IPS-20b (cell line): ENCODE measurements at regions not wholly inside any gene's neighbourhood (a gene's known extent, or its start where the extent isn't known, plus 50 kb on each side); places are given as distances from the start of the nearest gene placed in this dataset.

Experiments used
- H3K27ac ChIP-seq: one replicate; pipeline ENCODE4 v1.5.1; 2013; ENCODE audit warnings: low read length
- H3K27me3 ChIP-seq: 2 replicates; pipeline ENCODE4 v1.6.1; 2013; ENCODE audit warnings: mild to moderate bottlenecking, low read length, inconsistent platforms; ENCODE audit not compliant: insufficient read depth
- H3K36me3 ChIP-seq: 2 replicates; pipeline ENCODE4 v1.6.1; 2013; ENCODE audit warnings: low read depth, mild to moderate bottlenecking, inconsistent platforms, low read length, moderate library complexity; ENCODE audit not compliant: insufficient read depth
- H3K4me1 ChIP-seq: 2 replicates; pipeline ENCODE4 v1.6.1; 2013; ENCODE audit warnings: mild to moderate bottlenecking, control low read depth, inconsistent platforms, low read length, moderate library complexity; ENCODE audit not compliant: insufficient read depth
- H3K4me3 ChIP-seq: 2 replicates; pipeline ENCODE4 v1.5.1; 2013; ENCODE audit warnings: mild to moderate bottlenecking, low read length, inconsistent platforms
- H3K9ac ChIP-seq: 2 replicates; pipeline ENCODE4 v1.6.1; 2013; ENCODE audit warnings: low read depth, mild to moderate bottlenecking, inconsistent platforms, low read length, moderate library complexity
- H3K9me3 ChIP-seq: 2 replicates; pipeline ENCODE4 v1.6.1; 2013; ENCODE audit warnings: mild to moderate bottlenecking, low read depth, low read length, inconsistent platforms; ENCODE audit not compliant: insufficient read depth

DNA sequence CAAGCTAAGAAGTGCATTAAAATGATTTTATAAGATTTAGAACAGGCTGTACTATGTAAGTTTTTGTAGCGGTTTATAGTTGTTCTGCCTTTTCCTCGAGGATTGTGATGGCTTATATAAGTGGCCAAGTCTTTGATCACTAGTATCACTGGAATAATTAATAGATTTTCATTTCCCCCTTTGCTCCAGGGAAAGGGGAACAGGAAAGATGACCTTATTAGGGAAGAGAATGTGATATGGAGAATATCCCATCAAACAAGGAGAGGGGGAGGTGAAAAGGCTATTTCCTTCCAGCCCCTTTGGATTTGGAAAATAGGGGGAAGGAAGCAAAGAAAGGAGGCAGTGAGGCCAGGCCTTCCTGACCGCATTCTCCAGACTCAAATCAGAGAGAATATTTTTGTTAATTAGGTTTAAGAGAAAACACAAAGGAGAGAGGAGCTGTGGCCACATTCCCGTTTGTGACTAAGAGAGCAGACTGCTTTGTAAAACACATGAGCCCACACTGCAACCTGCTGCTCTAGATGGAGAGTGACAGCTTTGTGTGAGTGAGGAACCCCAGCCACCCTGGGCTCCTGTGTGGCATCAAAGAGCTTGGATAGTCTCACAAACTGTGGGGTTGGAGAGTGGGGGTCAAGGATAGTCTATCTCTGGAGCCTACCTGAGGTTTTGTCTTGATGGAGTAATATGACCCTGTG is 359.5 kb downstream of the DTWD2 start:
- Histone ChIP-seq H3K27me3 (no peaks in the 10 kb centered on the region), H3K4me3 (no peak overlapping the region), H3K9ac (no peak overlapping the region), H3K27ac (peak overlapping the region; percentile 16), H3K4me1 (peaks cover 9% of the 10 kb centered on the region; the same call in 1 of the 2 replicates), H3K9me3 (no peaks in the 10 kb centered on the region), H3K36me3 (no peaks in the 10 kb centered on the region)

DNA sequence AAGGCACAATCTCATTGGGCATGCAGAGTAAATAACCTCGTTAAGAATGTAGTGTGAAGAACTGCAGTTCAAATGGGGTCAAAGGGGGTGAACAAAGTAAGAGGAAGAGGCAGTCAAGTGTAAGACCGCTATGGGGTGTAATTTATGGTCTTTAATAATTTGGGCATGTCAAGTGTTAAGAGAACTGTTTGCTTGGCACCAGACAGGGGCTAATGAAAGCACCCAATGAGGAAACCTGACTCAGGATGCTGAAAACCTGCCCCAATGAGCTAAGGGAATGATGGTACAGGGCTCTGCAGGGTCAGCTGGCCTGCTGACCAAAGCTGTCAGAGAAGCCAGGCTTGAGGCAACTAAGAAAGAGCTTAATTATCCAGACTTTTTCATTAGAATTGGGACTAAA is 368.1 kb downstream of the DTWD2 start:
- H3K27me3 ChIP-seq: no peaks in the 10 kb centered on the region
- H3K9me3 ChIP-seq: no peaks in the 10 kb centered on the region
- H3K36me3 ChIP-seq: no peaks in the 10 kb centered on the region
- H3K4me1 ChIP-seq: no peaks in the 10 kb centered on the region
- no peak overlapping the region for H3K4me3 ChIP-seq
- H3K9ac ChIP-seq: no peak overlapping the region
- H3K27ac ChIP-seq: no peak overlapping the region

DNA sequence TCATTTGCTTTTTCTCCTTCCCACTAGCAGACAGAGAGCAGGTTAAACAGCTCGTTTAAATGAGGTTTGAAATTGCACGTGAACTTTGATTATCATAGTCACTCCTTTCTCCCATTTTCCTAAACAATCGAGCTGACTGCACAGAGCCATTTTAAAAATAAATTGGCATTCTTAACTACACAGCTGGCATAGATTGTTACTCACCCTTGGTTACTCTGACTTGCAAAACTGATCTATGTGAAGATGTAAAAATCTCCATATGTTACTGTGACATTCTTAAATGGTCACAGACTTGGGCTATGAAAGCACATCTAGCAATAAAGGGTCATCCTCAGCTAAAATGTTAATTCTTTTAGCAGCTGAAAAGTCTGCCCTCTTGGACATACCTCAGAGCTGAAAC is 368.5 kb downstream of the DTWD2 start:
- Histone ChIP-seq H3K27ac (no peak overlapping the region), H3K9ac (no peak overlapping the region), H3K4me3 (no peak overlapping the region), H3K9me3 (no peaks in the 10 kb centered on the region), H3K27me3 (no peaks in the 10 kb centered on the region), H3K4me1 (no peaks in the 10 kb centered on the region), H3K36me3 (no peaks in the 10 kb centered on the region)

DNA sequence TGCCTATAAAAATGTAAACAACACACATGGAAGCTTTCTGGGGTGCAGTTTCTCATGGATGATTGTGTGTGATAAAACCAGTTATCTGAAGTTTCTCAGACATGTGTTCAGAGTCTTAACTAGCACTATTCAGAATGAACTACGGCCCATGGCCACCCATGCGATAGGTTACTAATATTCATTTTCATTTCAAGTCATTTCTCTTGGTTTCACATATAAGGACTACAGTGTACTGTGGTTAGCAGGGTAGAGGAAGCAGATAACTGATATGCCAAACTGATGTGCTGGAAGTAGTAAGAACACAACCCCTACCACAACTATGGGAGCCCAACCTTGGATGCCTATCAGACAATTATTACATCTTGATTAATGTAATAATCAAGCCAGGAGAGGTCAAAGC is 372.1 kb downstream of the DTWD2 start:
- H3K27me3 ChIP-seq: no peaks in the 10 kb centered on the region
- H3K36me3 ChIP-seq: no peaks in the 10 kb centered on the region
- no peaks in the 10 kb centered on the region for H3K9me3 ChIP-seq
- H3K9ac ChIP-seq: no peak overlapping the region
- no peak overlapping the region for H3K4me3 ChIP-seq
- H3K4me1 ChIP-seq: no peaks in the 10 kb centered on the region
- no peak overlapping the region for H3K27ac ChIP-seq

DNA sequence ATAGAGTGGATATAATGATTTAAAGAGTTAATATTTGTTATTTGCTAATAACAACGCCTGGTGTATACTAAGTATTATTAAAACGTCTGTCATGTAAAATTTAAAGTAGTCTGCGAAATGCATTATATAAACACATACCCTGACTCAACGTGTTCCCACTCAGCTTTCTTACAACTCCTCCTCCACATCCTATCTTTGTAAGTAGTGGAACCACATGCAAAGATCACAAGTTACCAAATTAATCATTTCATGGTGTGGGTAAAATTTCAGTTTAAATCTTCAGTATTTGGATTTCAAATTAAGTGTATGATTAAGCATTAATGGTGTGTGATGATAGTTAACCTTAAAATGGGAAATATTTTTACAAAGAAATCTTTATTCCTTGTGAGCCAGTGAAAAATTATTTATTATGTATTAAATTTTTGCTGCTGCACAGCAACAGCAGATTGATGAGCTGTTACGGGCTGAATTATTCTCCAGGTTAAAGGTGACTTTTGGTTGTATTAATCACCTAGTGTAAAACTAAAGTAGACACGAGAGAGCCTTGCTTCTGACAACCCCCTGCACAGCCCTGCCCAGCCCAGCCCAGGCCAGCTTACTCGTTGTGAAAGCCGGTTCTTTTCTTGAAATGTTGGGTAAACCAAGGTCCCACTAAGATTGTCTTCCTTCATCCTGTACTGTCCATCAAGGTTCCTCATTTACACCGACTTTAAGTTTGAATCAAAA is 373.5 kb downstream of the DTWD2 start:
- no peaks in the 10 kb centered on the region for H3K36me3 ChIP-seq
- no peaks in the 10 kb centered on the region for H3K9me3 ChIP-seq
- no peaks in the 10 kb centered on the region for H3K27me3 ChIP-seq
- H3K4me3 ChIP-seq: no peak overlapping the region
- H3K27ac ChIP-seq: no peak overlapping the region
- no peaks in the 10 kb centered on the region for H3K4me1 ChIP-seq
- no peak overlapping the region for H3K9ac ChIP-seq

DNA sequence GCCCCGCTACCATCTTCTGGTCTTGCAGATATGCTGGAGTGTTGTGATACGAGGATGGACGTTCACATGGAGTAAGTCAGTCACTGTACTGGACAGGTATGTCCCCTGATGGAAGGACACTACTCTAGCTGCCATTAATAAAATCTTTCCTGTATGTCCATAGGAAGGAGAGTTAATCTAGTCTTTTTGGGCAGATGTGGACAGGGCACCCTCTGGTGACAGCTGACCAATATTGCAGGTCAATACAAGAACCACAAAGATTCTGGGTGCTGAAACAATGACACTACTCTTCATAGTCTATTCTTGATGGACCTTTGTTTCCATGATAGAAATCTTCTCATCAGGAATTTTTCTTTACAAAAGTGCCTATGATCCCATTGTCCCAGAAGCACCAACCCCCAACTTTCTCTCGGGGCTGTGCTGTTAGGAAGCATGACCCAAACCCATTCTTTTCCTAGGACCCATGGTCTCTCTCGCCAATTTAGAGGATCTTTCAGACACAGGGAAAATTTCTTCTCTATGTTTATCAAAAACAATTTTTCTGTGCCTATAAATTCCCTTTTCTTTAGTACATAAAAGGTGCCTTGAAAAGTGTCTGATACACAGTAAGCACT is 376.9 kb downstream of the DTWD2 start:
- Histone ChIP-seq H3K27me3 (no peaks in the 10 kb centered on the region), H3K9me3 (no peaks in the 10 kb centered on the region), H3K9ac (no peak overlapping the region), H3K4me1 (no peaks in the 10 kb centered on the region), H3K27ac (no peak overlapping the region), H3K4me3 (no peak overlapping the region), H3K36me3 (no peaks in the 10 kb centered on the region)

DNA sequence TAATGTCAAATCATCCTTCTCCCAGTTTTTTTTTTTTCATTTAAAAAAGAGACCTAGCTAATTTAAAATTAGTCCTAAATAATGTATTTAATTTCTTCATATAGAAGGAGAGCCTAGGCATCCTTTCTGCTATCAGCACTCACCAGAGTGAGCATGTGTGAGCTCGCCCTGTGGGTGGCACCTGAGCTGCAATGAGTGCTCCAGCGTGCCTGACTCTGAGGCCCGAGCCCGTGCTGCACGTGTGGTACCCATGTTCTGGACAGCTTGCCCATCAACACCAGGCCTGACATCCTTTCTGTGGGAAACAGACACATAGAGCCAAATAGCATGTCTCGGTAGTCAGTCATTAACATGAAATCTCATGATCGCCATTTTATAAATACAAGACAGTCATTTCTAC is 381.4 kb downstream of the DTWD2 start:
- H3K4me1 ChIP-seq: no peaks in the 10 kb centered on the region
- H3K4me3 ChIP-seq: no peak overlapping the region
- H3K9ac ChIP-seq: no peak overlapping the region
- H3K9me3 ChIP-seq: no peaks in the 10 kb centered on the region
- H3K27me3 ChIP-seq: no peaks in the 10 kb centered on the region
- H3K36me3 ChIP-seq: no peaks in the 10 kb centered on the region
- no peak overlapping the region for H3K27ac ChIP-seq

DNA sequence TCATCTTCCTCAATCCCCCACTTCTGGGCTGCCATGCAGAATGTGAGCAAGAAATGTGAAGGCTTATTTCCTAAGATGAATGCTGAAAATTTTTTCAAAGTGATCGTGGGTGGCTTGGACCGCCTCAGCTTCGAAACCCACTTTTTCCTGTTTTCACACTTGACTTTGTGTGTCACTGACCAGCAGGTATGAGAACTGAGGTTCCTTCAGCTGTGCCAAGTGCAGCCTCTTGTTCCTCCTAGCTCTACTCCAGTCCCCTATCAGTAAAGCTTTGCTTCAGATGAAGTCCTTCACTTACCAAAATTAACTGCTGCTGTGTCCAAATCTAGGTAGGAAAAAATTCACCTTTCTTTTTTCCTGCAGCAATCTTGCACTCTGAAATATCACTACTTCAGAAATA is 382.6 kb downstream of the DTWD2 start:
- Histone ChIP-seq H3K27me3 (no peaks in the 10 kb centered on the region), H3K27ac (no peak overlapping the region), H3K9me3 (no peaks in the 10 kb centered on the region)

DNA sequence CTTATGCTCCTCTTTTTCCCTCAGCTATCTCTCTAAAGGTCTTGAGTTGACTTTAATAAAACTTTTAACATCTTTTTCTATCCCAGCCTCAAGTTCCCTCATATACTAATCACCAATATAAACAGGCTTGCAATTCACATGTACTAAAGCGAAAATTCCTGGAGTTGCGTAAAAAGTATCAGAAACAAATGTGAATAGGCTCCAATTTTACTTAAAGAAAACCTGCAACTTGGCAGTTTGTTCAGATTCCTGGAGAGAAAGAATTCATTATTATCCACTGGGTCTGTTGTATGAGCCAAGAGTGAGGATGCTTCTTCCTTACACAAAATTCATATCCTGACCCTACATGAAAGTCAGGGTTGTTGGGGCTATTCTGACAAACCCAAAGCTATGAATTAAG is 384.2 kb downstream of the DTWD2 start:
- Histone ChIP-seq H3K9ac (no peak overlapping the region), H3K9me3 (no peaks in the 10 kb centered on the region), H3K4me1 (no peaks in the 10 kb centered on the region)

More for the DNA sequence above, 382.6 kb downstream of the DTWD2 start:
- no peak overlapping the region for H3K4me3 ChIP-seq
- H3K36me3 ChIP-seq: no peaks in the 10 kb centered on the region
- no peak overlapping the region for H3K9ac ChIP-seq
- no peaks in the 10 kb centered on the region for H3K4me1 ChIP-seq

DNA sequence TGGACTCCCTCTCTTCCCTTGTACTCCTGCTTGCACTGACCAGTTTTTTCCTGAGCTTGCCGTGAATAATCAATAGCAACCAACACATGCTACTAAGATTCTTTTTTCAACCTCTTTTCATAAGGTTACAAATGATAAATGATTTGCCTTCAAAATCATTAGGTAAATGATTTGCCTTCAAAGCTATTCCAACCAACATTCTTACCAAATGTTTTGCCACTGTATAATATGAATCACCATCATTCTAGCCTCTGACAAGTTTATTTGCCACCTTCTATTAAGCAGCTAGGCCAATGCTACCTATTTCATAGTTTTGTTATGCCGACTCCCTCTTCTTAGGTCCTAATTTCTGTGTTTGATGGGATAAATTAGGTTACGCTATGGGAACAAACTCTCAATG is 385.1 kb downstream of the DTWD2 start:
- H3K4me1 ChIP-seq: no peaks in the 10 kb centered on the region
- no peak overlapping the region for H3K4me3 ChIP-seq
- no peaks in the 10 kb centered on the region for H3K36me3 ChIP-seq
- H3K27me3 ChIP-seq: no peaks in the 10 kb centered on the region
- no peak overlapping the region for H3K27ac ChIP-seq
- no peaks in the 10 kb centered on the region for H3K9me3 ChIP-seq
- no peak overlapping the region for H3K9ac ChIP-seq

More for the DNA sequence above, 384.2 kb downstream of the DTWD2 start:
- no peaks in the 10 kb centered on the region for H3K36me3 ChIP-seq
- H3K27ac ChIP-seq: no peak overlapping the region
- H3K27me3 ChIP-seq: no peaks in the 10 kb centered on the region
- no peak overlapping the region for H3K4me3 ChIP-seq

DNA sequence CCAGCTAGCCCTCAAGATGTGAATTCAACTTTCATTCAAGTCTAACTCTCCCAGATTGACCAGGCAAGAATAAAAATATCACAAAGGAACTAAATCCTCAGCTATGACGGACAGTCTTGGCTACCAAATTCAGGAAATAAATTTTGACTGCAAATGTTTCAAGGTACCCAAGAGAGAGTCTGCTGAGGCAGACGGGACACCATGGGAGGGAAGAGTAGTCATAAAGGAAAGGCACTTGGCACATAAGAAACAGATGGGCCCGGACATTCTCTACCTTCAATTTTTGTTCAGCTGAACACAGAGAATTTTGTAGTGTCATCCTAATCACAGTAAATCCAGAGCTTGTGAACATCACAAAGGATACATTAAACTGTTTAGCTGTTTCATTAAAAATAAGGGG is 390.0 kb downstream of the DTWD2 start:
- Histone ChIP-seq H3K9me3 (no peaks in the 10 kb centered on the region), H3K36me3 (no peaks in the 10 kb centered on the region), H3K9ac (no peak overlapping the region), H3K27me3 (no peaks in the 10 kb centered on the region), H3K27ac (no peak overlapping the region), H3K4me3 (no peak overlapping the region), H3K4me1 (no peaks in the 10 kb centered on the region)

DNA sequence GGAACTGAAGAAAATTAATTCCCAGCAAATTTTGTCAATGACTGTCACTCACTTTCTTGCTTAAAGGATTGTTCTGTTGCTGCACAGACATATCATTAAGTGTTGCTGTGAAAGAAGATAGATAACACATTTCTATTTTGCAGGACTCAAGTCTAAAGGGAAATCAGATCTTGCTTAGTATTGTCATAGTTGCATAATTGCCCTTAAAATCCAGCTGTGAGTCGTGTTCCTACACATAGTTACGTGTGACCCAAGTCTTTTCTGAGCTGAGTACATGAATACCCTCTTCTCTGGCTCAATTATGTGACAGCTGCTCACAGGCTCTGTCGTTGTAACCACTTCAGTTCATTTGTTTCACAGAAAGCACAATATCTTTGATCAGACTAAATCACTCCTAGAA is 390.8 kb downstream of the DTWD2 start:
- H3K4me1 ChIP-seq: no peaks in the 10 kb centered on the region
- H3K36me3 ChIP-seq: no peaks in the 10 kb centered on the region
- no peak overlapping the region for H3K27ac ChIP-seq
- H3K4me3 ChIP-seq: no peak overlapping the region
- H3K27me3 ChIP-seq: no peaks in the 10 kb centered on the region
- H3K9ac ChIP-seq: no peak overlapping the region
- H3K9me3 ChIP-seq: no peaks in the 10 kb centered on the region
